HT-29 (cell line): ENCODE measurements at regions not wholly inside any gene's neighbourhood (a gene's known extent, or its start where the extent isn't known, plus 50 kb on each side); places are given as distances from the start of the nearest gene placed in this dataset.

Experiments
- DNase-seq: peaks from one replicate; pipeline ENCODE4 v3.0.0-alpha.2; 2015; ENCODE audit warnings: low spot score

- DNase-seq, result no peak
These were observed 588.8 kb downstream of the PLA2G4A start for GRCh38 chr1:187417520-187417919.

- DNase-seq, result no peak
These were observed 604.8 kb downstream of the PLA2G4A start for GRCh38 chr1:187433598-187433997.

GRCh38 chr1:187442603-187443002 lies 613.9 kb downstream of the PLA2G4A start:
- no peak for DNase-seq

GRCh38 chr1:187443939-187444338 lies 615.2 kb downstream of the PLA2G4A start:
- no peak for DNase-seq

- no peak for DNase-seq
These were observed 616.3 kb downstream of the PLA2G4A start for GRCh38 chr1:187445066-187445465.

- DNase-seq, result no peak
These were observed 622.5 kb downstream of the PLA2G4A start for GRCh38 chr1:187451238-187451637.

- no peak for DNase-seq
These were observed 625.3 kb downstream of the PLA2G4A start for GRCh38 chr1:187454010-187454409.

GRCh38 chr1:187456446-187456845 lies 627.7 kb downstream of the PLA2G4A start:
- DNase-seq, result no peak

GRCh38 chr1:187460093-187460492 lies 631.3 kb downstream of the PLA2G4A start:
- no peak for DNase-seq

- no peak for DNase-seq
These were observed 635.6 kb downstream of the PLA2G4A start for GRCh38 chr1:187464320-187464719.

GRCh38 chr1:187465441-187465840 lies 636.7 kb downstream of the PLA2G4A start:
- DNase-seq, result no peak

GRCh38 chr1:187469836-187470235 lies 641.1 kb downstream of the PLA2G4A start:
- no peak for DNase-seq

GRCh38 chr1:187471555-187471954 lies 642.8 kb downstream of the PLA2G4A start:
- no peak for DNase-seq

GRCh38 chr1:187474336-187474735 lies 645.6 kb downstream of the PLA2G4A start:
- no peak for DNase-seq

GRCh38 chr1:187476671-187477070 lies 647.9 kb downstream of the PLA2G4A start:
- peak; percentile 23 for DNase-seq

- DNase-seq, result no peak
These were observed 648.4 kb downstream of the PLA2G4A start for GRCh38 chr1:187477103-187477502.

GRCh38 chr1:187477535-187477934 lies 648.8 kb downstream of the PLA2G4A start:
- no peak for DNase-seq

- DNase-seq, result no peak
These were observed 652.9 kb downstream of the PLA2G4A start for GRCh38 chr1:187481581-187482148.

- DNase-seq, result no peak
These were observed 661.5 kb downstream of the PLA2G4A start for GRCh38 chr1:187490266-187490665.

GRCh38 chr1:187491082-187491720 lies 662.5 kb downstream of the PLA2G4A start:
- peak; percentile 31 for DNase-seq

GRCh38 chr1:187498028-187498427 lies 669.3 kb downstream of the PLA2G4A start:
- no peak for DNase-seq

- DNase-seq, result no peak
These were observed 676.0 kb downstream of the PLA2G4A start for GRCh38 chr1:187504779-187505178.

- DNase-seq, result no peak
These were observed 680.3 kb downstream of the PLA2G4A start for GRCh38 chr1:187509091-187509490.

GRCh38 chr1:187513190-187513589 lies 684.4 kb downstream of the PLA2G4A start:
- peak; percentile 10 for DNase-seq
